HG02588 (cell line): ENCODE measurements at regions not wholly inside any gene's neighbourhood (a gene's known extent, or its start where the extent isn't known, plus 50 kb on each side); places are given as distances from the start of the nearest gene placed in this dataset.
"Not testable (repeated sequence)": the region's sequence is repeated elsewhere in the genome, so short reads cannot be mapped to it uniquely, and the experiment has no call there.

Experiments used
- ATAC-seq: cut with Tn5 transposase; IDR thresholded peaks from one replicate; pipeline ENCODE4 v1.9.1; 2021; ENCODE audit warnings: mild to moderate bottlenecking, moderate library complexity; ENCODE audit not compliant: unreplicated experiment

DNA sequence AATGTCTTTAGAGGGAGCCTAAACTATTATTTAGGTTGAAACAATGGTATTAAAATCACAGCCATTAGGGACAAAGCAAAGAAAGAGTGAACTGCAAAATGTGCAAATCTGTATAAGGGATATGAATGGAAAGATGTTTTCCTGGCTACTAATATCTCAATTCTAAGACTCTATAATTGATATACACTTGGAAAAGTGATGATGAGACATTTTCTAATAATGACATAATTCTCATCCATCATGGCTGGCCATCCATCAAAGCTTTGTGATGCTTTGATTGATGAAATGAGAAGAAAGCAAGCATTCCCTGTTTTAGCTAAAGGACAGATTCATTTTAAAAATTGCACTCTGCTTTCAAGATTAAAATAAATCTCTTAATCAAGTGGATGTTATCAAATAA, 965.5 kb upstream of the IGFBP7 start:
- no peak for ATAC-seq

DNA sequence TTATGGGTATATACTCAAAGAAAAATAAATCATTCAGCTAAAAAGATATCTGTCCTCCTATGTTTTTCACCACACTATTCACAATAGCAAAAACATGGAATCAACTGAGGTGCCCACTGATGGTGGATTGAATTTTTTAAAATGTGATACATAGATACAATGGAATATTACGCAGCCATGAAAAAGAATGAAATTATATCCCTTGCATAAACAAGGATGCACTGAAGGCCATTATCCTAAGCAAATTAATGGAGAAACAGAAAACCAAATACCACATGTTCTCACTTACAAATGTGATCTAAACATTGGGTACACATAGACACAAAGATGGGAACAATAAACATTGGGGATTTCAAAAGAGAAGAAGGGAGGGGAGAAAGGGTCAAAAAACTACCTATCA, 964.2 kb upstream of the IGFBP7 start:
- ATAC-seq = no peak

GRCh38 chr4:58070726-58071125, 960.5 kb upstream of the IGFBP7 start:
- no peak for ATAC-seq

DNA sequence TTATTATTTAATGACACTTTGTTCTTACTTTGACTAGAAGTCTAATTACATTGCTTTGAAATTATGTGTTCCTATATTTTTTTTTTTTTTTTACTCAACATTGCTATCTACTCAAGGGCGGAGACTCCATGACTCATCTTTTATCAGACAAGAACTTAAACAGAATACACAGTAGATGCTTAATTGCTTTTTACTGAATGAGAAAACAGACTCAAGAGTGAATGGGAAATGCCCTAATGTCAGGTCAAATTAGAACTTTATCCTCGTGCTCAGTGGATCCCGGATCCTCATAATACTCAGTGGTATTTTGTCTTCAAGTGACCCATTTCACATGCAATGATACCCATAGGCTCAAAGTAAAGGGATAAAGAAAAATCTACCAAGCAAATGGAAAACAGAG, 954.5 kb upstream of the IGFBP7 start:
- no peak for ATAC-seq

DNA sequence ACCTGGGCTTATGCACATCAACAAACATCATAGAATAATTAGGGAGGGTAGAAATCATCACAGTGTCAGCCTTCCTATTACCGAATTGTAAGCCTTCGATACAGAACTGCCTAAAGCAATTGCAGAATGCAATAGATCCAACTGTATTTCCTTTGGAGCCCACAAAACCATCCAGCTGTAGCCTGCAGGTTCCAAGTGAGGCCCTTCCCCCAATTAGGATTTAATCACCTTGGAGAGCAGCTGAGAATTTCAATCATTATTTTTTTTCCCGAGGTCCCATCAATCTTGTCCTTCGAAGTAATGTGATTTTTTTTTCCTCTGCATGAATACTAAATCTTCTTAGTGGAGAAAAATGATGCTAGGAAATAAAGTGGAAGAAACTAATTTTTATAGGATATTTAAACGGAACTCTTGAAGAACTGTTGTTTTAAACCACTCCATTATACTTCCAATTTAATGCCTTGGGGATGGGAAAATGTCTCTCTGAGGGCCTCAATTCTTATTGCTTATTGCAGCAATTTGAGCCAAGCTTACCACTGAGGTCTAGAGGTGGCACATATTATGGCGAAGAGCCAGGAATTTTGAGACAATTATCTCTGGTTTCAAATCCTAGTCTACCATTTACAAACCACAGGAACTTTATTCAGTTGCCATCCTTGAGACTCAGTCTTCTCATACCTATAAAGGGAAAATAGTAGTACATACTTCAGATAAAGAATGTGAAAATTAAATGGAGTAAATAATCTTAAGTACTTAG, 953.4 kb upstream of the IGFBP7 start:
- ATAC-seq = no peak

- no peak for ATAC-seq
Measured at GRCh38 chr4:58061967-58062366, 951.8 kb upstream of the IGFBP7 start.

DNA sequence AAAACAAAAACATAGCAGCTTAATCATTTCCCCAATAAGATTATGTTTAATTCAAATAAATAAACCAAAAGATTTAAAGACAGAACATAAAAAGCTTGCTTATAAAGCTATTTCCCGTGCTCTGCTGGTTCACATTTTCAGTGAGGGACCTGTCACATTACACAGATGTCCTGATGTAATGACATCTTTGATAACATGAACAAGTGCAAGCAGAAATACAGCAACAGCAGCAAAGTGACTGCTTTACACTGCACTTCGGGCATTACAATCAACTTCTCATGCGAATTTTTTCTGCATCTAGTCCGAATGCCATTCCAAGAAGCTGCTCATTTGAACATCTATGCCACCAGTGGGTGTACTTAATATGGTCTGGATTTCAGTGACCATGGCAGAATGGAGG, 940.3 kb upstream of the IGFBP7 start:
- ATAC-seq = no peak

GRCh38 chr4:58048491-58048890, 938.3 kb upstream of the IGFBP7 start:
- ATAC-seq = no peak

DNA sequence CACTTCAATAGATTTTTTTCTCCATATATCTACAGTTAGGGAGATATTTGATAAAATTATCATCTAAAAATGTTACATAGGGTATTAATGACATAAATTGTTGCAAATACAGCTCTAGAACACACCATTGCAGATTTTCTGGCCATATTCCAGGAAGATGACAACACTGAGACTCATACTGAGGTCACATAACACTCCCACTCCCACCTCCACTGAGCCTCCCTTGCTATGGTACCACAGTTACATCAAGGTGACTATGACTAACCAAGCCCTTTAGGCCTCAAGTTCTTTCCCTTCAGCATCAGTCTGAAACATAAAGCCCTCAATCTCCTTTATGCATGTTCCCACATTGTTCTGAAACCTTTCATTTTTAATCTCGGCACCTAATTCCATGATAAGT, 932.0 kb upstream of the IGFBP7 start:
- no peak for ATAC-seq

GRCh38 chr4:57993944-57994343, 883.8 kb upstream of the IGFBP7 start:
- ATAC-seq = no peak

- ATAC-seq = no peak
Measured at GRCh38 chr4:57989430-57989829, 879.2 kb upstream of the IGFBP7 start.

GRCh38 chr4:57985161-57985560, 875.0 kb upstream of the IGFBP7 start:
- no peak for ATAC-seq

DNA sequence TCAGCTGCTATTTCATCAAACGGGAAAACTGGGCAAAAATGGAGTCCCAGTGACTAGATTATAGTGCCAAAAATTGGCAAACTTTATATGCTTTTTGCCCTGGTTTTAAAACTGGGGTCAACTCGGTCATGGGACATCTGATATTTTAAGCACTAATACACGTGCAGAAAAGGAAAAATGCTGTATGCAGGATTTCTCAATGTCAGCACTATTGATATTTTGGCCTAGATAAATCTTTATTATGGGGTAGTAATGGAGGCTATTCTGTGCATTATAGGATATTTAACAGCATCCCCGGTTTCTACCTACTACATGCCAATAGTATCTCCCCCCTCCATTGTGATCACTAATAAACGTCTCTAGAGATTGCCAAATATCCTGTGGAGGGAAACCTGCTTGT, 870.9 kb upstream of the IGFBP7 start:
- ATAC-seq = no peak

DNA sequence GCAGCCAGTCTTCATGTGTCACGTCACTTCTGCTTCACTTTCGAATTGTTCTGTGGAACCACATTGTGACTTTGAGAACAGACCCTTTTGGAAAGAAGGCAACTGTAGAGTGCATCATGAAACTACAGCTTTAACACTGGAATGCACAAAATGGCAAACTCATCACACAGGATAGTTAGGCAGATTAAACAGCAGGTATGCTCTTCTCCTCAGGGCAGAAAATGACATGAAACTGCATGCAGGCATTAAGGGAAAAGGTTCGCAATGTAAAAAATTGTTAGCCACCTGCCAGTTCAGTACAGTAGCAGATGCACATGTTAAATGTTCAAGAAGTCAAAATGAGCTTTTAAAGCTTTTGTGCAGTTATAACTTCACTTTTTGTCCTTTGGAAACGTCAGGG, 864.6 kb upstream of the IGFBP7 start:
- ATAC-seq = no peak

DNA sequence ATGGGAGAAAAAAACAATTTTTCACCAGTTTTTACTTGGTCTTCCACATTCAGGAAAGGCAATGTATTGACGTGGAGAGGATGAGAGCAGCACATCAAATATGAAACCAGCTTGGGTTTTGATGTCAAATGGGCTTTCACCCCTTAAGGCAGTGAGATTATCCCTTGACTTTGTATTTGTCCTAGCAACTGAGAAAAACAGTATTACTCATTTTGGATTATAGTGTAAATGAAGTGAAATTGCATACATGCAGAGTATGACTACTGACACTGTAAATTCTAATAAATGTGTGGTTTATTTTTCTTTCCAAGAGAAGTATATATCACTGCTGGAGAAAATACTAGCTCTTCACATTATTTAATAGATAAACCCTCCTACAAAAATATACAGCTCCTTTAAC, 863.6 kb upstream of the IGFBP7 start:
- no peak for ATAC-seq

- ATAC-seq = no peak
Measured at GRCh38 chr4:57971261-57971660, 861.1 kb upstream of the IGFBP7 start.

GRCh38 chr4:57966987-57967760, 857.0 kb upstream of the IGFBP7 start:
- ATAC-seq = no peak

DNA sequence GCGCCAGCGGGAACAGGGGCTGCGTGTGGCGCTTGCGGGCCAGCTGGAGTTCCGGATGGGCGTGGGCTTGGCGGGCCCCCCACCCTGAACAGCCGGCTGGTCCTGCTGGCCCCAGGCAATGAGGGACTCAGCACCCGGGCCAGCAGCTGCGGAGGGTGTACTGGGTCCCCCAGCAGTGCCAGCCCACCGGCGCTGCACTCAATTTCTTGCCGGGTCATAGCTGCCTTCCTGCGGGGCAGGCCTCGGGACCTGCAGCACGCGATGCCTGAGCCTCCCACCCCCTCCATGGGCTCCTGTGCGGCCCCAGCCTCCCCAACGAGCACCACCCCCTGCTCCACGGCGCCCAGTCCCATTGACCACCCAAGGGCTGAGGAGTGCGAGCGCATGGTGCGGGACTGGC, 855.2 kb upstream of the IGFBP7 start:
- not testable (repeated sequence) for ATAC-seq

- ATAC-seq = no peak
Measured at GRCh38 chr4:57945298-57945697, 835.1 kb upstream of the IGFBP7 start.

DNA sequence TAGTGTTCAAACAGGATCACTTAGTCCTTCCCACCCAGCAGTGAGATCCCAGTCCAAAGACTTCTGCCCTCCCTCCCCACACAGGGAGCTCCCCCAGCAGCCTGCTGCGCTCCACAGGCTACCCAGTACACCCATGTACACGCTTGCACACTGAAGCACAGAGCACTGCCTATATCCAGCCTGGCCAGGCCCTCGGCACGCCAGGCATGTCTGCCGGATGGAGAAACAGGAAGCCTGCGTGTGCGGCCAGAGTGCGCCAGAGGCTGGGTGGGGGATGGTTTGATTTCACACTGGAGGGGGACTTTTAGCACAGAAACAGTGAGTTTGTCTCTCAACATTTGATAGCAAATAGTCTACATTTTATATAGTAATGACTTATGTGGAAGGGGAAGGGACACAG, 833.5 kb upstream of the IGFBP7 start:
- no peak for ATAC-seq

DNA sequence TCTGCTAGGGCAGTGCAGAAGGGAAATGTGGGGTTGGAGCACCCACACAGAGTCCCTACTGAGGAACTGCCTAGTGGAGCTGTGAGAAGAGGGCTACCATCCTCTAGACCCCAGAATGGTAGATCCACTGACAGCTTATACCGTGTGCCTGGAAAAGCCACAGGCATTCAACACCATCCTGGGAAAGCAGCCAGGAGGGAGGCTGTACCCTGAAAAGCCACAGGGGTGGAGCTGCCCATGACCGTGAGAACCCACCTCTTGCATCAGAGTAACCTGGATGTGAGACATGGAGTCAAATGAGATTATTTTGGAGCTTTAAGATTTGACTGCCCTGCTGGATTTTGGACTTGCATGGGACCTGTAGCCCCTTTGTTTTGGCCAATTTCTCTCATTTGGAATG, 827.1 kb upstream of the IGFBP7 start:
- ATAC-seq = not testable (repeated sequence)

DNA sequence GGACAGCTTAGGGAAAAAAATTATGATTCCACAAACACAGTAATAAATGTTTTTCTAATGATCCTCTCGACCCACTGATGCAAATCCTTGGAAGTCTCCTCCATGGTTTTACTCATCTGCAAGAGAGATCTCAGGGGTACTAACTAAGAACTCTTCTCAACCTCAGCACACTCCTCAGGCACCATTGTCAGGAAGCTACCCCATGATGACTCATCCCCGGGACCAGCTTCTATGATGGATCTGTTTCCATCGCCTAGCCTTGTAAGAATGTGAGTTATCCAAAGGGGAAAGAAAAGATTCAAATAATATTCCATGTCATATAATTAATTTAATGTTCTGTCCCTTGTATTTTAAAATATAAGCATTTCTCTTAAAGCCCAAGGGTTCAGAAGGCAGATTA, 816.1 kb upstream of the IGFBP7 start:
- no peak for ATAC-seq

- no peak for ATAC-seq
Measured at GRCh38 chr4:57924951-57925350, 814.8 kb upstream of the IGFBP7 start.
